ENCODE measurements at regions not wholly inside any gene's neighbourhood (a gene's known extent, or its start where the extent isn't known, plus 50 kb on each side); places are given as distances from the start of the nearest gene placed in this dataset.
"Not testable (repeated sequence)": the region's sequence is repeated elsewhere in the genome, so short reads cannot be mapped to it uniquely, and the experiment has no call there.

DNA sequence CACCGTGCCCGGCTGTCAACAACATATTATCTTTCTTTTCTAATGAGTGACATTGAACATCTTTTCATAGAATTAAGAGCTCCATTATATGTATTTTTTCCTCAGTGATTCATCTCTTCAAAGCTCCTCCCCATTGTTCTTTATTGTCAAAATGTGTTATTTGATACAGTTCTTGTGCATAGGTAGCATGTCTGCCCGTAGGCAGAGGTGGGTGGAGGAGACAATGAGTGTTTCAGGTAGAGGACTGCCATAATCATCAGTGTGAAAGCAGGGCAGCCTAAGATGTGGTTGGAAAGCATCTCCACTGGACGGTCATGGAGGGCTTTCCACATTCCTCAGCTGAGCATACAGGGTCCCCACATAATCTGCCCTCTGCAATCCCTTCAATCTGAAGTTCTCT is 452.0 kb upstream of the MCTP2 start:
- no peak overlapping the region for H3K4me3 ChIP-seq (ENCODE audit: low read length)
- TF ChIP-seq, protein P1, sequence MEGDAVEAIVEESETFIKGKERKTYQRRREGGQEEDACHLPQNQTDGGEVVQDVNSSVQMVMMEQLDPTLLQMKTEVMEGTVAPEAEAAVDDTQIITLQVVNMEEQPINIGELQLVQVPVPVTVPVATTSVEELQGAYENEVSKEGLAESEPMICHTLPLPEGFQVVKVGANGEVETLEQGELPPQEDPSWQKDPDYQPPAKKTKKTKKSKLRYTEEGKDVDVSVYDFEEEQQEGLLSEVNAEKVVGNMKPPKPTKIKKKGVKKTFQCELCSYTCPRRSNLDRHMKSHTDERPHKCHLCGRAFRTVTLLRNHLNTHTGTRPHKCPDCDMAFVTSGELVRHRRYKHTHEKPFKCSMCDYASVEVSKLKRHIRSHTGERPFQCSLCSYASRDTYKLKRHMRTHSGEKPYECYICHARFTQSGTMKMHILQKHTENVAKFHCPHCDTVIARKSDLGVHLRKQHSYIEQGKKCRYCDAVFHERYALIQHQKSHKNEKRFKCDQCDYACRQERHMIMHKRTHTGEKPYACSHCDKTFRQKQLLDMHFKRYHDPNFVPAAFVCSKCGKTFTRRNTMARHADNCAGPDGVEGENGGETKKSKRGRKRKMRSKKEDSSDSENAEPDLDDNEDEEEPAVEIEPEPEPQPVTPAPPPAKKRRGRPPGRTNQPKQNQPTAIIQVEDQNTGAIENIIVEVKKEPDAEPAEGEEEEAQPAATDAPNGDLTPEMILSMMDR (conservative IDR thresholded peaks at IDR 0.05; ENCODE audit: low read length): no peak

DNA sequence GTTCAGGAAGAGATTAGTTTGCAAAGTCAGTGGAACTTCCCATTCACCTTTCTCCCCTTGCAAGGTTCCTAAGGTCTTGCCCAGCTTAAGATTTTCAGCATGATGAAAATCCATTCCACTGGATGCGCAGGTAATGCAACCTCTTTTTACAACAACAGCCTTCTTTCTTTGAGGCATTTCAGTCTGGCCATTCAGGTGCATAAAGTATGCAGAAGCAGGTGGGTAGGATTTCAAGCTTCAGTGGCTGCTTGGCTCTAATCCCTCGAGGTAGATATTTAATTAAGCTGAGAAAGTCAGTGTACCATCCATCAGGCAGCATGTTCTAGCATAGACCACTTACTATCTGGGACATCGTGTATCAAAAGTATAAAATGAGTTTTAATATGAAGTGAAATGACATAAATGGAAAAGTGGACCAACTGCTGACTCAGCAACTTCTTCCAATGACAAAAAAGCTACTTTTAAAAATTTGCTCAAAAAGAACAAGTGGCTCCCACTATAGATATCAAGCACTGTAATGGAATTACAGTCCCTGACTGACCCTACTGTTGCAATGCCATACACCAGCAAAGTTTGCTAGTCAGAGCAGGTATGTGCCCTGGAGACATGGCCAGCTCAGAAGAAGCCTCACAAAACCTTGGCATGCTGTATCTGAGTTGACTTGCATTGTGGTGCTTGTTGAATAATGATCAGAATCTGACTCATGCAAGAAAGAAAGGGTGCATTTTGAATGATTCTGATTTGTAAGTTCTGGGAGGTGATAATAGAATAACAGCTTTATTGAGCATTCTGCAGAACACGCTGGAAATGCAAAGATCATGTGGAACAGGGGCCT is 459.9 kb upstream of the MCTP2 start:
- TF ChIP-seq, protein P1 (conservative IDR thresholded peaks at IDR 0.05; ENCODE audit: low read length): no peak
- DNase-seq (ENCODE audit: low read depth): no peak
- no peak overlapping the region for H3K4me3 ChIP-seq (ENCODE audit: low read length)

More for the DNA sequence above, 452.0 kb upstream of the MCTP2 start:
- no peak for DNase-seq (ENCODE audit: low read depth)

DNA sequence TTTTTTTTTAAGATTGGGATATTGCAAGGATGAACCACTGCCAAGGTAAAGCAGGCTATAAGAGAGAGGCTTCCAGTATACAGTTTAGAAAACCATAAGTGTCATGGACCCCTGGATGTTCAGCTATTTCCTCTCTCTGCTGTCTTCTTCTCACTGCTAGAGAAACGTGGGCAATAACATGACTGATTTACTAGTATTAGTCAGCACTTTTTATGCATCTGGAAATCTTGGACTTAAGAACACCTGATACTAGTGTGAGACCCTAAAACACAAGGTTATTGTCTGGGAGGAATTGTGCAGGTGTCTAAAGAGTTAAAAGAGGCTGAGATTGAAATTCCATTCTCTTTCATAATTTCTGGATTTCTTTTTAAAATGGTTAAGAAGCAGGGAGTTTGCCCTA is 460.6 kb upstream of the MCTP2 start:
- TF ChIP-seq, protein P1 (conservative IDR thresholded peaks at IDR 0.05; ENCODE audit: low read length): no peak
- H3K4me3 ChIP-seq (ENCODE audit: low read length): no peak overlapping the region
- DNase-seq (ENCODE audit: low read depth): no peak

DNA sequence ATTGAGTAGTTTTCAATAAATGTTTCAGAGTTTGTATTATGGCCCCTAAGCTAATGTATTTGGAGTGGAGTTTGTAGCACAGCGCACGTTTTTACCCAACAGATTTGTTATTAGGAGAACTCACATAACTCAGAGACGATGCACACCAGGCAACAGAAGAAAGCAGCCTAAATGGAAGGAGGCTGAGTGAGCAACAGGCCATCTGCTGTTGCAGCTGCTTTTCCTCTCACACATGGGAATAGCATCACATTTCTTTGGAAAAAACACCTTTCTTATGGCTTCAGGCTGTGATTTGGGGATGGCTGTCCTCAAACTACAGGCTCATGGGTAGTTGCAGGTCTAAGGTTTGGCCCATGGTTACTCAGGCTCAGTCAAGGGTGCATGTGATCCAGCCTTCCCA is 469.3 kb upstream of the MCTP2 start:
- H3K4me3 ChIP-seq (ENCODE audit: low read length): no peak overlapping the region
- TF ChIP-seq, protein P1 (conservative IDR thresholded peaks at IDR 0.05; ENCODE audit: low read length): no peak
- DNase-seq (ENCODE audit: low read depth): no peak

DNA sequence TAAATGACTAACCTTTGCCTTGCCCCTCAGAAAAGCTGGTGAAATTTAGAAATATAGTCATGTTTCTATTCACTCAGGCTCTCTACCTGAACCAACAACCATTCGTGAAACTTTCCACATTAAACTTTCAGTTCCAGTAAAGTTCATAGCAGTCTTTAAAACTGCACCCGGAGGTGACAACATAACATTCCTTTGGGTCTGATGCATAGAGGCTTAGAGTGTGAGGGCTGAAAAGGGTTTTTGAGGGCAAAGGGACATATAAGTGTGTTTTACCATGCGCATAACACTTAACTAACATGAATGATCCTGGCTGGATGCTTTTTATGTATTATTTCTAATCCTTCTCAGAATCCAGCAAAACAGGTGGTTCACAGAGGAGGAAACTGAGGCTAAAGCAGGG is 471.7 kb upstream of the MCTP2 start:
- DNase-seq (ENCODE audit: low read depth): no peak
- TF ChIP-seq, protein P1 (conservative IDR thresholded peaks at IDR 0.05; ENCODE audit: low read length): no peak
- no peak overlapping the region for H3K4me3 ChIP-seq (ENCODE audit: low read length)

DNA sequence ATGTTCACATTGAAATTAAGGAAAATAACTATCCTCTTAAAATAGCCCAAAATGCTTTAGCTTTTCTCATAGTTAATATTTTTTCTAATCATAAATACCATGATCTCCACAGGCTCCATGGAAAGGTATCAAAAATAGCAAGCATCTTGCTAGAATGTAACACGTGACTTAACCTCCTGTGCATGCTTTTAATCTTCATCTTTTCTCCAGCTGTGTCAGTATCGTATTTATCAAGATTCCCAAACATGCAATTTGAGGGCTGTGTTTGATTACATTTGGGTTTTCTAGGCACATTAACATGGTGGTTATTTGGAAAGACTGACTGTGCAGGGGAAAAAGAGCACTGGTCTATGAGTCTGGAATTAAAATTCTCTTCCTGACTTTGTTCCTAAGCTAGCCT is 472.5 kb upstream of the MCTP2 start:
- no peak for DNase-seq (ENCODE audit: low read depth)
- no peak overlapping the region for H3K4me3 ChIP-seq (ENCODE audit: low read length)
- TF ChIP-seq, protein P1 (conservative IDR thresholded peaks at IDR 0.05; ENCODE audit: low read length): no peak

DNA sequence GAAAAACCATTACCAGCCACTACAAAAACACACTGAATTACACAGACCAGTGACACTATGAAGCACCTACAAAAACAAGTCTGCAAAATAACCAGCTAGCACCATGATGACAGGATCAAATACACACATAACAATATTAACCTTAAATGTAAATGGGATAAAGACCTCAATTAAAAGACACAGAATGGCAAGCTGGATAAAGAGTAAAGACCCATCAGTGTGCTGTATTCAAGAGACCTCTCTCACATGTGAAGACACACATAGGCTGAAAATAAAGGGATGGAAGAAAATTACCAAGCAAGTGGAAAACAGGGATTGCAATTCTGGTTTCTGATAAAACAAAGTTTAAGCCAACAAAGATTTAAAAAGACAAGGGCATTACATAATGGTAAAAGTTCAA is 482.7 kb upstream of the MCTP2 start:
- no peak for DNase-seq (ENCODE audit: low read depth)
- no peak overlapping the region for H3K4me3 ChIP-seq (ENCODE audit: low read length)
- TF ChIP-seq, protein P1 (conservative IDR thresholded peaks at IDR 0.05; ENCODE audit: low read length): no peak

DNA sequence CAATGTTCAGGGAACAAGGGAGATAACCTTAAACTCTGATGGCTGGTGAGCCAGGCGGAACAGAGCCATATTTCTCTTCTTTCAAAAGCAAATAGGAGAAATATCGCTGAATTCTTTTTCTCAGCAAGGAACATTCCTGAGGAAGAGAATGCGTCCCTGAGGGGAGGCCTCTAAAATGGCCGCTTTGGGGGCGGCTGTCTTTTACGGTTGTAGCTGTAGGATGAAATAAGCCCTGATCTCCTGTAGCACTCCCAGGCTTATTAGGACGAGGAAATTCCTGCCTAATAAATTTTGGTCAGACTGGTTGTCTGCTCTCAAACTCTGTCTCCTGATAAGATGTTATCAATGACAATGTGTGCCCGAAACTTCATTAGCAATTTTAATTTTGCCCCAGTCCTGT is 496.4 kb upstream of the MCTP2 start:
- not testable (repeated sequence) for DNase-seq (ENCODE audit: low read depth); H3K4me3 ChIP-seq (ENCODE audit: low read length)
